Stimulated activated CD4-positive, alpha-beta T cell treated with anti-CD3 and anti-CD28 coated beads, Interleukin-4, amount 100 ng/mL, for 48 hours (primary cell): ENCODE measurements at regions not wholly inside any gene's neighbourhood (a gene's known extent, or its start where the extent isn't known, plus 50 kb on each side); places are given as distances from the start of the nearest gene placed in this dataset.
"Not testable (repeated sequence)": the region's sequence is repeated elsewhere in the genome, so short reads cannot be mapped to it uniquely, and the experiment has no call there.

Experiments
- DNase-seq, 2 donors: peaks; one replicate each; pipeline ENCODE4 v3.0.0-alpha.2; 2020; ENCODE audit warnings: low read depth in 2 of 2

GRCh38 chr5:94025788-94026473, 284.5 kb upstream of the POU5F2 start:
- DNase-seq = no peak

- no peak for DNase-seq
These were observed 283.2 kb upstream of the POU5F2 start for GRCh38 chr5:94024620-94025019.

GRCh38 chr5:94024101-94024500, 282.7 kb upstream of the POU5F2 start:
- DNase-seq = no peak

GRCh38 chr5:94021246-94021645, 279.8 kb upstream of the POU5F2 start:
- DNase-seq = no peak

- no peak for DNase-seq
These were observed 276.2 kb upstream of the POU5F2 start for GRCh38 chr5:94017579-94017978.

- no peak for DNase-seq
These were observed 269.4 kb upstream of the POU5F2 start for GRCh38 chr5:94010814-94011213.

- DNase-seq = no peak
These were observed 267.8 kb upstream of the POU5F2 start for GRCh38 chr5:94009161-94009560.

- no peak for DNase-seq
These were observed 257.6 kb upstream of the POU5F2 start for GRCh38 chr5:93998951-93999455.

- no peak for DNase-seq
These were observed 256.2 kb upstream of the POU5F2 start for GRCh38 chr5:93997562-93997961.

- no peak for DNase-seq
These were observed 253.8 kb upstream of the POU5F2 start for GRCh38 chr5:93995126-93995621.

- DNase-seq = no peak
These were observed 251.8 kb upstream of the POU5F2 start for GRCh38 chr5:93993161-93993560.

- no peak for DNase-seq
These were observed 249.2 kb upstream of the POU5F2 start for GRCh38 chr5:93990504-93991070.

GRCh38 chr5:93985940-93986570, 244.7 kb upstream of the POU5F2 start:
- not testable (repeated sequence) for DNase-seq

GRCh38 chr5:93978222-93978621, 236.8 kb upstream of the POU5F2 start:
- DNase-seq = no peak

GRCh38 chr5:93967923-93968322, 226.5 kb upstream of the POU5F2 start:
- DNase-seq = no peak

- no peak for DNase-seq
These were observed 223.0 kb upstream of the POU5F2 start for GRCh38 chr5:93964421-93964820.

GRCh38 chr5:93960042-93960441, 218.6 kb upstream of the POU5F2 start:
- no peak for DNase-seq

- DNase-seq = no peak
These were observed 214.6 kb upstream of the POU5F2 start for GRCh38 chr5:93956006-93956405.

GRCh38 chr5:93954421-93955069, 213.1 kb upstream of the POU5F2 start:
- DNase-seq = no peak

GRCh38 chr5:93953442-93953841, 212.0 kb upstream of the POU5F2 start:
- DNase-seq = no peak

GRCh38 chr5:93941897-93942296, 200.5 kb upstream of the POU5F2 start:
- no peak for DNase-seq

- not testable (repeated sequence) for DNase-seq
These were observed 191.9 kb upstream of the POU5F2 start for GRCh38 chr5:93933269-93933668.
